ENCODE measurements at regions not wholly inside any gene's neighbourhood (a gene's known extent, or its start where the extent isn't known, plus 50 kb on each side); places are given as distances from the start of the nearest gene placed in this dataset.
"Not testable (repeated sequence)": the region's sequence is repeated elsewhere in the genome, so short reads cannot be mapped to it uniquely, and the experiment has no call there.

- DNase-seq, result peak; percentile 22
These were observed 200.5 kb upstream of the OR4E1 start for GRCh38 chr14:21874167-21874566.

GRCh38 chr14:21868442-21869046 is 194.9 kb upstream of the OR4E1 start:
- DNase-seq, result peak; percentile 67

- no peak for DNase-seq
These were observed 193.9 kb upstream of the OR4E1 start for GRCh38 chr14:21867541-21867940.

GRCh38 chr14:21866479-21866878 is 192.9 kb upstream of the OR4E1 start:
- no peak for DNase-seq

- DNase-seq, result no peak
These were observed 189.7 kb upstream of the OR4E1 start for GRCh38 chr14:21863289-21863688.

GRCh38 chr14:21861153-21861552 is 187.5 kb upstream of the OR4E1 start:
- DNase-seq, result no peak

- DNase-seq, result peak; percentile 20
These were observed 186.6 kb upstream of the OR4E1 start for GRCh38 chr14:21860172-21860571.

- no peak for DNase-seq
These were observed 179.2 kb upstream of the OR4E1 start for GRCh38 chr14:21852775-21853174.

- DNase-seq, result peak; percentile 66
These were observed 178.5 kb upstream of the OR4E1 start for GRCh38 chr14:21852061-21852664.

- DNase-seq, result peak; percentile 18
These were observed 173.3 kb upstream of the OR4E1 start for GRCh38 chr14:21846902-21847301.

GRCh38 chr14:21846227-21846885 is 172.7 kb upstream of the OR4E1 start:
- peak; percentile 68 for DNase-seq

GRCh38 chr14:21840765-21841164 is 167.1 kb upstream of the OR4E1 start:
- no peak for DNase-seq

- no peak for DNase-seq
These were observed 160.2 kb upstream of the OR4E1 start for GRCh38 chr14:21833836-21834235.

- DNase-seq, result no peak
These were observed 152.2 kb upstream of the OR4E1 start for GRCh38 chr14:21825845-21826244.

GRCh38 chr14:21825149-21825743 is 151.6 kb upstream of the OR4E1 start:
- DNase-seq, result peak; percentile 41

GRCh38 chr14:21822109-21822508 is 148.5 kb upstream of the OR4E1 start:
- no peak for DNase-seq

- DNase-seq, result no peak
These were observed 147.0 kb upstream of the OR4E1 start for GRCh38 chr14:21820631-21821030.

GRCh38 chr14:21819891-21820290 is 146.3 kb upstream of the OR4E1 start:
- DNase-seq, result not testable (repeated sequence)

GRCh38 chr14:21817010-21817409 is 143.4 kb upstream of the OR4E1 start:
- not testable (repeated sequence) for DNase-seq

GRCh38 chr14:21807975-21808374 is 134.4 kb upstream of the OR4E1 start:
- DNase-seq, result no peak

- no peak for DNase-seq
These were observed 131.4 kb upstream of the OR4E1 start for GRCh38 chr14:21804981-21805380.

- DNase-seq, result no peak
These were observed 128.8 kb upstream of the OR4E1 start for GRCh38 chr14:21802441-21802840.

GRCh38 chr14:21796916-21797315 is 123.3 kb upstream of the OR4E1 start:
- no peak for DNase-seq

GRCh38 chr14:21795456-21795855 is 121.8 kb upstream of the OR4E1 start:
- DNase-seq, result no peak
